ENCODE measurements at regions not wholly inside any gene's neighbourhood (a gene's known extent, or its start where the extent isn't known, plus 50 kb on each side); places are given as distances from the start of the nearest gene placed in this dataset.

GRCh38 chr3:13135251-13135810 lies 62.1 kb upstream of the IQSEC1 start:
- no peak overlapping the region for H3K4me3 ChIP-seq (ENCODE audit: low read depth, low read length)
- TF ChIP-seq MYC (IDR thresholded peaks at IDR 0.05; ENCODE audit: low read depth, low read length), result no peak
- TF ChIP-seq POLR2A (IDR thresholded peaks at IDR 0.05; ENCODE audit: extremely low read depth, insufficient read length), result no peak
- TF ChIP-seq MAX (IDR thresholded peaks at IDR 0.05; ENCODE audit: low read depth, low read length), result no peak
- TF ChIP-seq CTCF (IDR thresholded peaks at IDR 0.05; ENCODE audit: low read depth, low read length), result no peak
- no peak for DNase-seq (ENCODE audit: low read depth)

GRCh38 chr3:13134879-13135206 lies 61.6 kb upstream of the IQSEC1 start:
- DNase-seq (ENCODE audit: low read depth), result no peak
- H3K4me3 ChIP-seq (ENCODE audit: low read depth, low read length), result no peak overlapping the region
- TF ChIP-seq CTCF (IDR thresholded peaks at IDR 0.05; ENCODE audit: low read depth, low read length), result no peak
- TF ChIP-seq MYC (IDR thresholded peaks at IDR 0.05; ENCODE audit: low read depth, low read length), result no peak
- no peak for TF ChIP-seq MAX (IDR thresholded peaks at IDR 0.05; ENCODE audit: low read depth, low read length)
- TF ChIP-seq POLR2A (IDR thresholded peaks at IDR 0.05; ENCODE audit: extremely low read depth, insufficient read length), result no peak

- H3K4me3 ChIP-seq (ENCODE audit: low read depth, low read length), result no peak overlapping the region
- no peak for TF ChIP-seq MAX (IDR thresholded peaks at IDR 0.05; ENCODE audit: low read depth, low read length)
- no peak for TF ChIP-seq CTCF (IDR thresholded peaks at IDR 0.05; ENCODE audit: low read depth, low read length)
- TF ChIP-seq POLR2A (IDR thresholded peaks at IDR 0.05; ENCODE audit: extremely low read depth, insufficient read length), result no peak
- TF ChIP-seq MYC (IDR thresholded peaks at IDR 0.05; ENCODE audit: low read depth, low read length), result no peak
- no peak for DNase-seq (ENCODE audit: low read depth)
These were observed 61.1 kb upstream of the IQSEC1 start for GRCh38 chr3:13134166-13134878.

- DNase-seq (ENCODE audit: low read depth), result no peak
- H3K4me3 ChIP-seq (ENCODE audit: low read depth, low read length), result no peak overlapping the region
These were observed 60.3 kb upstream of the IQSEC1 start for GRCh38 chr3:13133471-13133981.

More at GRCh38 chr3:13133471-13133981, 60.3 kb upstream of the IQSEC1 start:
- TF ChIP-seq MAX (IDR thresholded peaks at IDR 0.05; ENCODE audit: low read depth, low read length) (no peak), POLR2A (IDR thresholded peaks at IDR 0.05; ENCODE audit: extremely low read depth, insufficient read length) (no peak), MYC (IDR thresholded peaks at IDR 0.05; ENCODE audit: low read depth, low read length) (no peak), CTCF (IDR thresholded peaks at IDR 0.05; ENCODE audit: low read depth, low read length) (no peak)

Measured in NB4 (cell line).